ENCODE measurements at regions not wholly inside any gene's neighbourhood (a gene's known extent, or its start where the extent isn't known, plus 50 kb on each side); places are given as distances from the start of the nearest gene placed in this dataset.
"Not testable (repeated sequence)": the region's sequence is repeated elsewhere in the genome, so short reads cannot be mapped to it uniquely, and the experiment has no call there.

- Histone ChIP-seq H3K27ac (ENCODE audit: low read depth in 2 of 2, low read length in 2 of 2) (no peak overlapping the region), H3K4me3 (ENCODE audit: low read length in 3 of 3) (no peak overlapping the region), H3K36me3 (ENCODE audit: control insufficient read depth in 2 of 3, insufficient read depth in 3 of 3, low read length in 3 of 3) (no peaks in the 10 kb centered on the region), H3K9me3 (ENCODE audit: control insufficient read depth in 2 of 3, insufficient read depth in 1 of 3, low read length in 3 of 3) (no peaks in the 10 kb centered on the region), H3K9ac (ENCODE audit: low read length in 3 of 3) (no peak overlapping the region), H3K4me1 (ENCODE audit: control insufficient read depth in 2 of 3, insufficient read depth in 2 of 3, low read depth in 1 of 3, low read length in 3 of 3) (no peaks in the 10 kb centered on the region), H3K27me3 (ENCODE audit: control insufficient read depth, insufficient read depth, low read length) (no peaks in the 10 kb centered on the region)
- intact Hi-C loops (cut with DNase I): no loop called here
- DNase-seq (peak in 2 of 5 donors; percentile 38 to 61), FAIRE-seq (no peak)
- TF ChIP-seq, protein P1, sequence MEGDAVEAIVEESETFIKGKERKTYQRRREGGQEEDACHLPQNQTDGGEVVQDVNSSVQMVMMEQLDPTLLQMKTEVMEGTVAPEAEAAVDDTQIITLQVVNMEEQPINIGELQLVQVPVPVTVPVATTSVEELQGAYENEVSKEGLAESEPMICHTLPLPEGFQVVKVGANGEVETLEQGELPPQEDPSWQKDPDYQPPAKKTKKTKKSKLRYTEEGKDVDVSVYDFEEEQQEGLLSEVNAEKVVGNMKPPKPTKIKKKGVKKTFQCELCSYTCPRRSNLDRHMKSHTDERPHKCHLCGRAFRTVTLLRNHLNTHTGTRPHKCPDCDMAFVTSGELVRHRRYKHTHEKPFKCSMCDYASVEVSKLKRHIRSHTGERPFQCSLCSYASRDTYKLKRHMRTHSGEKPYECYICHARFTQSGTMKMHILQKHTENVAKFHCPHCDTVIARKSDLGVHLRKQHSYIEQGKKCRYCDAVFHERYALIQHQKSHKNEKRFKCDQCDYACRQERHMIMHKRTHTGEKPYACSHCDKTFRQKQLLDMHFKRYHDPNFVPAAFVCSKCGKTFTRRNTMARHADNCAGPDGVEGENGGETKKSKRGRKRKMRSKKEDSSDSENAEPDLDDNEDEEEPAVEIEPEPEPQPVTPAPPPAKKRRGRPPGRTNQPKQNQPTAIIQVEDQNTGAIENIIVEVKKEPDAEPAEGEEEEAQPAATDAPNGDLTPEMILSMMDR (IDR thresholded peaks at IDR 0.05; ENCODE audit: borderline replicate concordance, extremely low read depth, insufficient read depth): peak; percentile 22
Measured at GRCh38 chr6:122184401-122184827, 215.0 kb upstream of the HSF2 start.

DNA sequence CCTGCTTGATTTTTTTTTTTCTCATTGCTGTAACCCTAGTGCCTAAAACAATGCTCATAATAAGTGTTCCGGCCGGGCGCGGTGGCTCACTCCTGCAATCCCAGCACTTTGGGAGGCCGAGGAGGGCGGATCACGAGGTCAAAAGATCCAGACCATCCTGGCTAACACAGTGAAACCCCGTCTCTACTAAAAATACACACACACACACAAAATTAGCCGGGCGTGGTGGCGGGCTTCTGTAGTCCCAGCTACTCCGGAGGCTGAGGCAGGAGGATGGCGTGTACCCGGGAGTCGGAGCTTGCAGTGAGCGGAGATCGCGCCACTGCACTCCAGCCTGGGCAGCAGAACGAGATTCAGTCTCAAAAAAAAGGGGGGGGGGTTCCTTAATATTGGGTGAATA lies 214.0 kb upstream of the HSF2 start:
- intact Hi-C loops (cut with DNase I); H3K27ac ChIP-seq (ENCODE audit: low read depth in 2 of 2, low read length in 2 of 2); H3K9ac ChIP-seq (ENCODE audit: low read length in 3 of 3); H3K4me3 ChIP-seq (ENCODE audit: low read length in 3 of 3); FAIRE-seq; H3K9me3 ChIP-seq (ENCODE audit: control insufficient read depth in 2 of 3, insufficient read depth in 1 of 3, low read length in 3 of 3); H3K4me1 ChIP-seq (ENCODE audit: control insufficient read depth in 2 of 3, insufficient read depth in 2 of 3, low read depth in 1 of 3, low read length in 3 of 3); H3K36me3 ChIP-seq (ENCODE audit: control insufficient read depth in 2 of 3, insufficient read depth in 3 of 3, low read length in 3 of 3); DNase-seq; H3K27me3 ChIP-seq (ENCODE audit: control insufficient read depth, insufficient read depth, low read length): not testable (repeated sequence)

GRCh38 chr6:122187186-122187585 lies 212.3 kb upstream of the HSF2 start:
- no peak overlapping the region for H3K4me3 ChIP-seq (ENCODE audit: low read length in 3 of 3)
- H3K27ac ChIP-seq (ENCODE audit: low read depth in 2 of 2, low read length in 2 of 2): no peak overlapping the region
- no peaks in the 10 kb centered on the region for H3K4me1 ChIP-seq (ENCODE audit: control insufficient read depth in 2 of 3, insufficient read depth in 2 of 3, low read depth in 1 of 3, low read length in 3 of 3)
- DNase-seq: no peak
- no peaks in the 10 kb centered on the region for H3K9me3 ChIP-seq (ENCODE audit: control insufficient read depth in 2 of 3, insufficient read depth in 1 of 3, low read length in 3 of 3)
- TF ChIP-seq, protein P1 (IDR thresholded peaks at IDR 0.05; ENCODE audit: borderline replicate concordance, extremely low read depth, insufficient read depth): no peak
- no peaks in the 10 kb centered on the region for H3K27me3 ChIP-seq (ENCODE audit: control insufficient read depth, insufficient read depth, low read length)
- H3K9ac ChIP-seq (ENCODE audit: low read length in 3 of 3): no peak overlapping the region
- no peaks in the 10 kb centered on the region for H3K36me3 ChIP-seq (ENCODE audit: control insufficient read depth in 2 of 3, insufficient read depth in 3 of 3, low read length in 3 of 3)
- no peak for FAIRE-seq
- intact Hi-C loops (cut with DNase I): no loop called here

DNA sequence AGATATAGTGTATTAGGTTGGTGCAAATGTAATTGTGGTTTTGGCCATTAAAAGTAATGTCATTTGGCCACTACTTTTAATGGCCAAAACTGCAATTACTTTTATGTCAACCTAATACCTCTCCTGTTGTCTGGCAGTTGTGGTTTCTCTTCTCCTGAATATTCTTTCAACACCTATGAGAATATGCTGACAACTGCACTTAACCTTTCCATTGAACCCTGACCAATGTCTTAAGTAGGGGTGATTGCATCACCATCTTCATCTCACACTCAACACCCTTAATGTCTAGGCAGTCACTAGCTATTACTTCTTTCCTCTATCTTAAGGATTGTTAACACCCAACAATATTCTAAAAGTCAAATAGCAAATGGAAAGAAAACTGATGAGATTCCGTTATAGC lies 200.5 kb upstream of the HSF2 start:
- no peak for FAIRE-seq
- Histone ChIP-seq H3K36me3 (ENCODE audit: control insufficient read depth in 2 of 3, insufficient read depth in 3 of 3, low read length in 3 of 3) (no peaks in the 10 kb centered on the region), H3K4me3 (ENCODE audit: low read length in 3 of 3) (no peak overlapping the region)

More for the DNA sequence above, 200.5 kb upstream of the HSF2 start:
- TF ChIP-seq, protein P1 (IDR thresholded peaks at IDR 0.05; ENCODE audit: borderline replicate concordance, extremely low read depth, insufficient read depth): no peak
- Histone ChIP-seq H3K9me3 (ENCODE audit: control insufficient read depth in 2 of 3, insufficient read depth in 1 of 3, low read length in 3 of 3) (no peaks in the 10 kb centered on the region), H3K27me3 (ENCODE audit: control insufficient read depth, insufficient read depth, low read length) (no peaks in the 10 kb centered on the region), H3K9ac (ENCODE audit: low read length in 3 of 3) (no peak overlapping the region), H3K27ac (ENCODE audit: low read depth in 2 of 2, low read length in 2 of 2) (no peak overlapping the region), H3K4me1 (ENCODE audit: control insufficient read depth in 2 of 3, insufficient read depth in 2 of 3, low read depth in 1 of 3, low read length in 3 of 3) (no peaks in the 10 kb centered on the region)
- intact Hi-C loops (cut with DNase I): no loop called here
- DNase-seq: no peak
